ENCODE measurements at regions not wholly inside any gene's neighbourhood (a gene's known extent, or its start where the extent isn't known, plus 50 kb on each side); places are given as distances from the start of the nearest gene placed in this dataset.

DNA sequence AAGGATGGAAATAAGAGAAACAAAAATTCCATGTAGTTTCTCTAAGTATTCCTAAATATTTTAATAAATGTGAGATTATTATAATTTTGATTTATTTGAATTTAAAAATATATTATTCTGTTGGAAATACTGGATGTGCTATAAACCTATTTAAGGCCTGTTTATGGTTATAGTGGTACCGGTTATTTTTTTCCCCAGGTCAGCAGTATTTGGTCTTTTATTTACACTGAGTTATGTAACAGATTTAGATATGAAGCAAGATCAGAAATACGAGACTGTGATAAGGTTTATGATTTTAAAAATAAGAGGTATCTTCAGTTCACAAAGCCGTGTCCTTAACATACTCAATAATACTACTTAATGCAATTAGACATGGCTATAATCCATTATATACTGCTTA lies 634.3 kb upstream of the POU3F2 start:
- no peak for DNase-seq

GRCh38 chr6:98203170-98203806 lies 631.1 kb upstream of the POU3F2 start:
- DNase-seq, result no peak

DNA sequence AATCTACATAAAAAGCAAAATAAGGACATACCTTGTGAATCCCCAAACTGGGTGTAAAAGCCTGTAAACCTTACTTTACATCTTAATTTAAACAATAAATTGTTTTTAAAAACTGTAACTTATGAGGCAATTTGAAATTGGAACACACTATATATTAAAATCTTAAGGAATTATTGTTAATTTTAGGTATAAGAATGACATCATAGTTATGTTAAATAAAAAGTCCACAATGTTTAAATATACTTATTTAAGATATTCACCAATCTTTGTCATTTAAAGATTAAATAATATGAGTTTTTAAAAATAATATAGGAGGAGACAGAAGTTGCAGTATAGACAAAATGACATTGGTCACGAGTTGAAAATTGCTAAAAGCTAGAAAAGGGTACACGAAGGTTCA lies 621.9 kb upstream of the POU3F2 start:
- DNase-seq, result no peak

- no peak for DNase-seq
These were observed 618.8 kb upstream of the POU3F2 start for GRCh38 chr6:98215531-98215930.

DNA sequence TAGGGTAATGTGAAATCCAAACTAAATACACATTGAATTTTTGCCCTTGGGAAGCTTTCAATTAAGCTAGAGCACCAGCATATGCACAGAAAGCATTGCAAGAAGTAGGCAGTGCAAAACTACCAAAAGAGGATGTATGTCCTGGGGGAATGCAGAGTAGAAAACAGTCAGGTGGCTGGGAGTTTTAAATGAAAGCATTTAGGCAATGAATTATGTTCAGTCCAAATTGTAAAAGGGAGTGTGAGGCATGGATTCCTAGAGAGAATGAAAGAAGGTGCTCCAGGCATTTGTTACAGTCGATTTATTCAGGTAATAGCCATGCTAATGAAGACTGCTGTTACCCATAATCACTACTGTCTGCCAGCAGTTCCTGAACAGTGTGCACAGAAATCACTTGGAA lies 604.1 kb upstream of the POU3F2 start:
- peak; percentile 14 to 58 for DNase-seq

DNA sequence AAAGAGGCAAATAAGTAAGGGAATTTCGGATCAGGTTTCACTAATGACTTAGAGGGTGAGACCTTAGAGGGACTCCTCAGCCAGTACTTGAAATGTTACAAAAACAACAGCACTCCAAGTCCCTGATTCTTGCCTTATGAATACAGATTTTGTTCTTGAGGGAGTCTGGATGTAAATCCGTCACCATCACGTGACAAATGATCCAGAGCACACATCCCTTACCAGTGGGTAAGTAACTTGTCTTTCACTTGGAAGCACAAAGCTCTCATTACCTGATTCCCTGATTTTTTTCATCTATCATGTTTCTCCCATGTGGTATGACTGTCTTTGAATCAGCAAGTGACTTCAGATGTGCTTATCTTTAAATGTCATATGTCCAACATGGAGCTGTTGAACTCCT lies 595.3 kb upstream of the POU3F2 start:
- no peak for DNase-seq

- DNase-seq, result no peak
These were observed 592.7 kb upstream of the POU3F2 start for GRCh38 chr6:98241630-98242029.

GRCh38 chr6:98254624-98255023 lies 579.8 kb upstream of the POU3F2 start:
- no peak for DNase-seq

DNA sequence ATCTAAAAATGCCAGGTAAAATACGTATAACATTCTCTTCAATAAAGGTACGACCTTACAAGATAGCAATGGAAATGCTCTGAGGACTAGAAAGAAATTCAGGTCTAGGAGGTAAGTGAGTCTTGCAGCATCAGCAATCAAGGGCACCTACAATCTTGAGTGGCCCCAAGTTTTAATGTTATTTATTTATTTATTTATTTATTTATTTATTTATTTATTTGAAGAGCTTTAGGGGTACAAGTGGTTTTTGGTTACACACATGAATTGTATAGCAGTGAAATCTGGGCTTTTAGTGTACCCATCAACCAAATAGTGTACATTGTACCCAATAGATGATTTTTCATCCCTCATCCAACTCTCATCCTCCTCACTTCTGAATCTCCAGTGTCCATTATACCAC lies 574.0 kb upstream of the POU3F2 start:
- no peak for DNase-seq

DNA sequence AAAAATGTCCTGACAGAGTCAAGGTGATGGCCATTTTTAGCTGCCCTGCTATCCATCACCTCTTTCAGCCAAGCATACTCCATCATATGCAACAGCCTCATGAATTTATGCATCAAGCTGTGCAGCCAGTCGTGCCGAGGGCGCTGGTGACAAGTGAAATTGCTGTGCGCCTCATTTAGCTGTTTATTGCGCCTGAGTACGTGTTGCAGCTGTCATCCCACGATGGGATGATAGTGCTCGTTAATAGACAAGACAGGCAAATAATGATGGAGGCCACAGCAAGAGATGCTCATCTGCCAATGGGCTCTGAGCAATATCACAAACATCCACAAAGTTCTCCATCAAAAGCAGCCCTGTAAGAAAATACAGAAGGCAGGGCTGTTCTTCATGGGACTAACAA lies 562.3 kb upstream of the POU3F2 start:
- no peak for DNase-seq

- DNase-seq, result no peak
These were observed 559.7 kb upstream of the POU3F2 start for GRCh38 chr6:98274691-98275090.

GRCh38 chr6:98280492-98280891 lies 553.9 kb upstream of the POU3F2 start:
- no peak for DNase-seq

DNA sequence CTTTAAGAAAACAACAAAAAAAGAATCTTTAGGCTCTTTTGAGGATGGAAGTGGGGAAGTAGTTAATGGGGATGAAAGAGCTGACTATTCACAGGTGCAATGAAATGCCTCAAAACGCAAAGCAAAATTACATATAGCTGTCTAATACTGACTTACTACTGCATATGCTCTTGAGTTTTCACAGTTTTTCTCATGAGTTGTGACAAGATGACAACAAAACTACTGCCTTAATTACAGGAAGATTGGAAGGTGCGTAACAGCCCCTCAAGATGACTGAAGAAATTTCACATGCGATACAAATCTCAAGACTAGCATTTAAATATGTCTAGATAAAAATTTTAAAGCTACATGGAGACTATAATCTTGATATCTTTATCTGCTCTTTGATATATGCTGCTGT lies 547.8 kb upstream of the POU3F2 start:
- DNase-seq, result no peak

DNA sequence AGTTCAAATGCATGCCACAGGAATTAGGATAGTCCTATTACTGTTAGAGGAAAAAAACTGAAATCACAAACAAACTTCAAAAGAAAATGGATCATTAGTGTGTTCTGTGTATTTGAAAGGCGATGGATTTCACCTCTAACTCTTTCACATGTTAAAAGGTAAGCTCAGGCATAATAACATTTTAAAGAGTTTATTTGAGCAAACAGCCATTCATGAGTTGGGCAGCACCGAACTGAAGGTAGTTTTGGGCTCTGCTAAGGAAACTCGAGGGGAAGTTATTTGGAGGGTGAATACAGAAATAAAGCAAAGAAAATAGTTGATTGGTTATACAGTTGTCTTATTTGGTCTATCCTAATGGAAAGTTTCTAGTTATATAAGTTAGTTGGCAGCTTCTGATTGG lies 546.5 kb upstream of the POU3F2 start:
- no peak for DNase-seq

DNA sequence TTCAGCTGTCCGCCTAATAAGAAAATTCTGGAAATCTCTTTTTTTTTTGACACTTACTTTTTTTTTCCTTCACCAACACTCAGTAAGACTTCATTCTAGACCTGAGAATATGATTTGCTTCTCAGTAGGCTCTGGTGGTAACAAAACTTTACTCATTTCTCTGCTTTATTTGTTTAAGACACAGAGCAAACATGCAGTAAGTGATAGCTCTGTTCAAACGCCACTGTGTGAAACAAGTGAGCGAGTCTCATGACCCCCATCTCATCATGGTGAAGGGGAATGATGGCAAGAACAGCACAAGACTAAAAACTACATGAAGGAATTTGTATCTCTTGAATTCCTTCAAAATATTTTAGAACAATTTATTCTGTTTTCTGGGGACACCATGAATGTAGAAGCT lies 541.6 kb upstream of the POU3F2 start:
- DNase-seq, result no peak

GRCh38 chr6:98295515-98296175 lies 538.7 kb upstream of the POU3F2 start:
- no peak for DNase-seq

DNA sequence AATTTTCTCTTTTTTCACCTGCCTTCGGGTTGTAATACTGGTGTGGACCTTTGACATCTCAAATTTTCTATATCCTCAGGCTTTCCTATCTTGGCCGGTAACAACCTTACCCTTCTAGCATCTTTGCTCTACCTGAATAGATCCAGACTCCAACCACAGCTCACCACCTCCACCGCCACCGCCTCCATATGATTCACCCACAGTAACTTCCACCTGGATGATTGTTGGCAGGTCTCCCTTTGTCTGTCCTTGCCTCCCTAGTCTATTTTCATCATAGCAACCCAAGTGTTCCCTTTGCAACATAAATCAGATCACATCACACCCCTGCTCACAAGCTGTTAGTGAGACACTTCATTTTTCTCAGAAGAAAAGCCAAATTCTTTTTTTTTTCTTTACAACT lies 525.8 kb upstream of the POU3F2 start:
- DNase-seq, result no peak

DNA sequence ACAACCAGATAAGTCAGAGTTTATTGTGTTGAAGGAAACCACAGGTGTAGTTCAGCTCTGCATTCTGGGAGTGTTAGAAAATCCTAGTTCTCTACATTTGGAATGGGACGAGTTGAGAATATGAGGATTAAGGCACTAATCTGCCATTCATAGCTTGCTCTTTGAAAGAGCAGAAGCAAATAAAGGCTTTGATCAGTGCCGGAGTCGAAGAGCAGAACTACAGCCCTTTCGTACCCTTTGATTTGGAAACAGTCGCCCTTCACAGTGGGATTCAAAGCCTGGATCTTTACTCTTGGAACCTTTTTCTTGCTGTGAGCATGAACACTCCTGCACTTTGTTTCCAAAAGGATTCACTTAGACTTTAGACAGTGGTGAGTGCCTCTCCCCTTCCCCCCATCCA lies 523.9 kb upstream of the POU3F2 start:
- no peak for DNase-seq

DNA sequence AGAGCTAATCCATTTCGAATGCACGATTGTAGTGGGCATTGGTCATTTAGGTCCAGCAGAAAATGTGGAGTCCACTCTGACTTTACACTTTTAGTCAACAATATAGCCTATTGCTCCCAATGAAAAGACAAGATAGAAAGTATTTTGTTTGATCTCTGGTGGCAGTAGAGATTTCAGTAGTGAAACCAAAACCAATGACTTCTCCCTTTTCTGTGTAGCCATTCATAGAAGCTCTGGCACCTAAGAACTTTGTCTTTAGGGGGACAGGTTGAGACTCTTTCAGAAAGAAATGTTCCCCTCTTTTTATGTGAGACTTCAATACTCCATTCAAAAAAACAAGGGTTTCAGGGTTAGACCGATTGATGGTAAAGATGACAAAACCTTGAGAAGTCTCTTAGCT lies 510.8 kb upstream of the POU3F2 start:
- DNase-seq, result no peak

- DNase-seq, result peak in 1 of 2 experiments; percentile 72
These were observed 509.9 kb upstream of the POU3F2 start for GRCh38 chr6:98324446-98324845.

DNA sequence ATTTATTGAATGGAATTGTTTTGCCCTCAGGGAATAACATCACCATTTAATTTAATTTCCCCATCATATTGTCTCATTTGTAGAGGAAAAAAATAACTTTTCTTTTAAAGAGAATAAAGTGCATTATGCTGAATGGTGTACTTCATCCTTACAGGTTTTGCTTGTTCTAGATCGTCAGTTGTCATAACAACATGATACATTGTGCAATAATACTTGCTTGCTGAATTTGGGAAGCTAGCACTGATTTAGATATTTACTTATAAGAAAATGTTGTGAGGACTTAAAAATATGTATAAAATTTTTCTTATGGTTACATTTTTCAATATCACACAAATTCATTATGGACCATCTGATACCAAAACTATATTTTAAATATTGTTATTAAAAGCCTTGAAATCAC lies 509.0 kb upstream of the POU3F2 start:
- DNase-seq, result no peak

- DNase-seq, result no peak
These were observed 501.1 kb upstream of the POU3F2 start for GRCh38 chr6:98333273-98333672.

DNA sequence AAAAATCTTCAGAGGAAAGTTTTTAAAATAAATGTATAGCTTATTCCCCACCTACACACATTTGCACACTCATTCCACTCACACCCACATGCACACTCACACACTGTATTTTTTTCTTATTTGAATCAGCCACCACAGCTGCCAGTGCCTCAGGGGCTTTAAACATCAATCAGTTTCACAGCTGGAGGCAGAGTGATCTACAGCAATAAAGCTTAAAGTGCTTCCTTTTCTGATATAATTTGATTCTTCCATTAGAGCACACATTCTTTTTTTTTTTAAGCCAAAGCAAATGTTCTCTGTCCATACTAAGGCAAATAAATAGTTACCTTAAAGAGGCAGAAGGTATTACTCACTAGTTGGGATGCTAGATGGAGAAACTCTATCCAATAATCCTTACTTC lies 498.8 kb upstream of the POU3F2 start:
- DNase-seq, result peak; percentile 41 to 77

DNA sequence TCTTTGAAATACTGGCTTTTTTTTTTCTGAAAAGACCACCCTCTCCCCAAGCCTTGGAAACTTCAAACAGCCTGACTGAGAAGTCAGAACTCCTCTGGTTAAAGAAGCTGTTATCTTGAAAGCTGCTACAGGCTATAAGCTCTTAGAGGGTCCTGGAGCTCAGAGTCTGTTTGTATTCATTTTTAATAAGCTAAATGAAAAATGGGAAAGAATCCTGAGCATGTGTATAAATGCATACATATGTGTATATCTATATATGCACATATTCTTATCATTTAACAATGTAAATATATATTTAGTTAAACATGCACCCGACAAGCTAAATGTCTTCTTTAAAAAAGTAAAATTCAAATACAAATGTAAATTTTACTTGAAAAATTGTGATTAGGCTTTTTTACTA lies 494.9 kb upstream of the POU3F2 start:
- DNase-seq, result no peak

GRCh38 chr6:98343004-98343403 lies 491.4 kb upstream of the POU3F2 start:
- no peak for DNase-seq
